ENCODE measurements at regions not wholly inside any gene's neighbourhood (a gene's known extent, or its start where the extent isn't known, plus 50 kb on each side); places are given as distances from the start of the nearest gene placed in this dataset.

- Histone ChIP-seq H3K9ac (ENCODE audit: low read depth, low read length) (no peak overlapping the region), H3K4me1 (ENCODE audit: control insufficient read depth, insufficient read depth, low read length) (no peaks in the 10 kb centered on the region), H3K36me3 (ENCODE audit: control insufficient read depth, insufficient read depth, low read length) (no peaks in the 10 kb centered on the region), H3K27ac (ENCODE audit: low read depth, low read length) (no peak overlapping the region), H3K27me3 (ENCODE audit: control insufficient read depth, insufficient read depth, low read length) (no peaks in the 10 kb centered on the region), H3K4me3 (ENCODE audit: low read depth, low read length) (no peak overlapping the region), H3K9me3 (ENCODE audit: control insufficient read depth, insufficient read depth, low read length) (peaks cover 23% of the 10 kb centered on the region)
Observed at GRCh38 chr9:7305677-7306076, 493.9 kb downstream of the DMAC1 start.

GRCh38 chr9:7304627-7304995, 495.0 kb downstream of the DMAC1 start:
- no peak overlapping the region for H3K4me3 ChIP-seq (ENCODE audit: low read depth, low read length)

GRCh38 chr9:7303907-7304626, 495.5 kb downstream of the DMAC1 start:
- Histone ChIP-seq H3K27me3 (ENCODE audit: control insufficient read depth, insufficient read depth, low read length) (no peaks in the 10 kb centered on the region), H3K36me3 (ENCODE audit: control insufficient read depth, insufficient read depth, low read length) (no peaks in the 10 kb centered on the region), H3K9ac (ENCODE audit: low read depth, low read length) (no peak overlapping the region), H3K9me3 (ENCODE audit: control insufficient read depth, insufficient read depth, low read length) (peaks cover 14% of the 10 kb centered on the region), H3K27ac (ENCODE audit: low read depth, low read length) (no peak overlapping the region), H3K4me3 (ENCODE audit: low read depth, low read length) (no peak overlapping the region), H3K4me1 (ENCODE audit: control insufficient read depth, insufficient read depth, low read length) (no peaks in the 10 kb centered on the region)

More at GRCh38 chr9:7304627-7304995, 495.0 kb downstream of the DMAC1 start:
- no peak overlapping the region for H3K9ac ChIP-seq (ENCODE audit: low read depth, low read length)
- no peaks in the 10 kb centered on the region for H3K27me3 ChIP-seq (ENCODE audit: control insufficient read depth, insufficient read depth, low read length)
- no peak overlapping the region for H3K27ac ChIP-seq (ENCODE audit: low read depth, low read length)
- H3K36me3 ChIP-seq (ENCODE audit: control insufficient read depth, insufficient read depth, low read length), result no peaks in the 10 kb centered on the region
- H3K9me3 ChIP-seq (ENCODE audit: control insufficient read depth, insufficient read depth, low read length), result peaks cover 16% of the 10 kb centered on the region
- H3K4me1 ChIP-seq (ENCODE audit: control insufficient read depth, insufficient read depth, low read length), result no peaks in the 10 kb centered on the region

- H3K27me3 ChIP-seq (ENCODE audit: control insufficient read depth, insufficient read depth, low read length), result no peaks in the 10 kb centered on the region
- no peak overlapping the region for H3K4me3 ChIP-seq (ENCODE audit: low read depth, low read length)
Observed at GRCh38 chr9:7300484-7300883, 499.1 kb downstream of the DMAC1 start.

GRCh38 chr9:7298123-7298522, 501.5 kb downstream of the DMAC1 start:
- H3K4me3 ChIP-seq (ENCODE audit: low read depth, low read length), result no peak overlapping the region
- no peaks in the 10 kb centered on the region for H3K9me3 ChIP-seq (ENCODE audit: control insufficient read depth, insufficient read depth, low read length)
- no peak overlapping the region for H3K9ac ChIP-seq (ENCODE audit: low read depth, low read length)
- H3K4me1 ChIP-seq (ENCODE audit: control insufficient read depth, insufficient read depth, low read length), result no peaks in the 10 kb centered on the region
- no peak overlapping the region for H3K27ac ChIP-seq (ENCODE audit: low read depth, low read length)
- no peaks in the 10 kb centered on the region for H3K36me3 ChIP-seq (ENCODE audit: control insufficient read depth, insufficient read depth, low read length)
- no peaks in the 10 kb centered on the region for H3K27me3 ChIP-seq (ENCODE audit: control insufficient read depth, insufficient read depth, low read length)

More at GRCh38 chr9:7300484-7300883, 499.1 kb downstream of the DMAC1 start:
- H3K4me1 ChIP-seq (ENCODE audit: control insufficient read depth, insufficient read depth, low read length), result no peaks in the 10 kb centered on the region
- no peaks in the 10 kb centered on the region for H3K9me3 ChIP-seq (ENCODE audit: control insufficient read depth, insufficient read depth, low read length)
- no peak overlapping the region for H3K9ac ChIP-seq (ENCODE audit: low read depth, low read length)
- H3K36me3 ChIP-seq (ENCODE audit: control insufficient read depth, insufficient read depth, low read length), result no peaks in the 10 kb centered on the region
- H3K27ac ChIP-seq (ENCODE audit: low read depth, low read length), result no peak overlapping the region

GRCh38 chr9:7297521-7297920, 502.1 kb downstream of the DMAC1 start:
- Histone ChIP-seq H3K36me3 (ENCODE audit: control insufficient read depth, insufficient read depth, low read length) (no peaks in the 10 kb centered on the region), H3K4me1 (ENCODE audit: control insufficient read depth, insufficient read depth, low read length) (no peaks in the 10 kb centered on the region), H3K27ac (ENCODE audit: low read depth, low read length) (no peak overlapping the region), H3K4me3 (ENCODE audit: low read depth, low read length) (no peak overlapping the region), H3K9ac (ENCODE audit: low read depth, low read length) (no peak overlapping the region), H3K27me3 (ENCODE audit: control insufficient read depth, insufficient read depth, low read length) (no peaks in the 10 kb centered on the region), H3K9me3 (ENCODE audit: control insufficient read depth, insufficient read depth, low read length) (no peaks in the 10 kb centered on the region)

- no peak overlapping the region for H3K27ac ChIP-seq (ENCODE audit: low read depth, low read length)
- no peaks in the 10 kb centered on the region for H3K36me3 ChIP-seq (ENCODE audit: control insufficient read depth, insufficient read depth, low read length)
- no peaks in the 10 kb centered on the region for H3K9me3 ChIP-seq (ENCODE audit: control insufficient read depth, insufficient read depth, low read length)
- no peak overlapping the region for H3K4me3 ChIP-seq (ENCODE audit: low read depth, low read length)
- H3K27me3 ChIP-seq (ENCODE audit: control insufficient read depth, insufficient read depth, low read length), result no peaks in the 10 kb centered on the region
- H3K4me1 ChIP-seq (ENCODE audit: control insufficient read depth, insufficient read depth, low read length), result peaks cover 2% of the 10 kb centered on the region
- H3K9ac ChIP-seq (ENCODE audit: low read depth, low read length), result no peak overlapping the region
Observed at GRCh38 chr9:7293091-7293490, 506.5 kb downstream of the DMAC1 start.

GRCh38 chr9:7289773-7290172, 509.8 kb downstream of the DMAC1 start:
- Histone ChIP-seq H3K9ac (ENCODE audit: low read depth, low read length) (no peak overlapping the region), H3K4me1 (ENCODE audit: control insufficient read depth, insufficient read depth, low read length) (peaks cover 22% of the 10 kb centered on the region), H3K27ac (ENCODE audit: low read depth, low read length) (no peak overlapping the region), H3K36me3 (ENCODE audit: control insufficient read depth, insufficient read depth, low read length) (no peaks in the 10 kb centered on the region), H3K27me3 (ENCODE audit: control insufficient read depth, insufficient read depth, low read length) (no peaks in the 10 kb centered on the region), H3K4me3 (ENCODE audit: low read depth, low read length) (no peak overlapping the region), H3K9me3 (ENCODE audit: control insufficient read depth, insufficient read depth, low read length) (no peaks in the 10 kb centered on the region)

GRCh38 chr9:7287986-7288385, 511.6 kb downstream of the DMAC1 start:
- Histone ChIP-seq H3K27me3 (ENCODE audit: control insufficient read depth, insufficient read depth, low read length) (no peaks in the 10 kb centered on the region), H3K9ac (ENCODE audit: low read depth, low read length) (no peak overlapping the region), H3K9me3 (ENCODE audit: control insufficient read depth, insufficient read depth, low read length) (no peaks in the 10 kb centered on the region), H3K27ac (ENCODE audit: low read depth, low read length) (no peak overlapping the region), H3K4me3 (ENCODE audit: low read depth, low read length) (no peak overlapping the region), H3K36me3 (ENCODE audit: control insufficient read depth, insufficient read depth, low read length) (no peaks in the 10 kb centered on the region), H3K4me1 (ENCODE audit: control insufficient read depth, insufficient read depth, low read length) (peaks cover 30% of the 10 kb centered on the region)

GRCh38 chr9:7287065-7287464, 512.5 kb downstream of the DMAC1 start:
- Histone ChIP-seq H3K27ac (ENCODE audit: low read depth, low read length) (no peak overlapping the region), H3K4me3 (ENCODE audit: low read depth, low read length) (no peak overlapping the region), H3K9ac (ENCODE audit: low read depth, low read length) (no peak overlapping the region), H3K4me1 (ENCODE audit: control insufficient read depth, insufficient read depth, low read length) (peaks cover 30% of the 10 kb centered on the region), H3K9me3 (ENCODE audit: control insufficient read depth, insufficient read depth, low read length) (no peaks in the 10 kb centered on the region), H3K36me3 (ENCODE audit: control insufficient read depth, insufficient read depth, low read length) (no peaks in the 10 kb centered on the region), H3K27me3 (ENCODE audit: control insufficient read depth, insufficient read depth, low read length) (no peaks in the 10 kb centered on the region)

- H3K36me3 ChIP-seq (ENCODE audit: control insufficient read depth, insufficient read depth, low read length), result no peaks in the 10 kb centered on the region
- H3K4me3 ChIP-seq (ENCODE audit: low read depth, low read length), result no peak overlapping the region
- no peaks in the 10 kb centered on the region for H3K9me3 ChIP-seq (ENCODE audit: control insufficient read depth, insufficient read depth, low read length)
- peaks cover 30% of the 10 kb centered on the region for H3K4me1 ChIP-seq (ENCODE audit: control insufficient read depth, insufficient read depth, low read length)
- H3K9ac ChIP-seq (ENCODE audit: low read depth, low read length), result no peak overlapping the region
- H3K27me3 ChIP-seq (ENCODE audit: control insufficient read depth, insufficient read depth, low read length), result no peaks in the 10 kb centered on the region
- H3K27ac ChIP-seq (ENCODE audit: low read depth, low read length), result no peak overlapping the region
Observed at GRCh38 chr9:7286101-7286500, 513.5 kb downstream of the DMAC1 start.

Measured in HUES48 (cell line).